AG04449 (cell line): ENCODE measurements at regions not wholly inside any gene's neighbourhood (a gene's known extent, or its start where the extent isn't known, plus 50 kb on each side); places are given as distances from the start of the nearest gene placed in this dataset.

Experiments used
- CTCF ChIA-PET: fragments of 350-600 bp; formaldehyde crosslinking; extraction: SDS; loops from one replicate; lab custom pipeline; 2021; ENCODE audit warnings: antibody characterized with exemption; lab: Yijun Ruan, JAX
- POLR2A ChIA-PET: fragments of 400-600, 350-600 bp; formaldehyde crosslinking; extraction: SDS; loops from one replicate; lab custom pipeline; 2020; ENCODE audit warnings: antibody characterized with exemption, inconsistent platforms; lab: Yijun Ruan, JAX
- DNase-seq: peaks from one replicate; pipeline ENCODE4 v3.0.0-alpha.2; 2010; ENCODE audit warnings: low read depth, low spot score
- H3K4me3 ChIP-seq: 2 replicates; pipeline ENCODE4 v1.5.1; 2011; ENCODE audit warnings: low read depth, mild to moderate bottlenecking, control low read depth, low read length
- CTCF ChIP-seq: IDR thresholded peaks from one replicate; pipeline ENCODE4 v1.5.1; 2011; ENCODE audit warnings: mild to moderate bottlenecking, moderate library complexity, low read length, control low read depth, inconsistent platforms; ENCODE audit not compliant: insufficient read depth; ENCODE audit errors: missing control alignments

- no peak for TF ChIP-seq CTCF
- CTCF ChIA-PET: no interaction called here
- POLR2A ChIA-PET: no interaction called here
- H3K4me3 ChIP-seq: no peak overlapping the region
- no peak for DNase-seq
These were observed 811.4 kb downstream of the BRD1 start for GRCh38 chr22:49015993-49016908.

GRCh38 chr22:49015459-49015858 is 812.2 kb downstream of the BRD1 start:
- ChIA-PET CTCF (no interaction called here), POLR2A (no interaction called here)
- no peak for DNase-seq
- no peak for TF ChIP-seq CTCF
- no peak overlapping the region for H3K4me3 ChIP-seq

- ChIA-PET CTCF (no interaction called here), POLR2A (no interaction called here)
- no peak for TF ChIP-seq CTCF
- DNase-seq: no peak
- H3K4me3 ChIP-seq: no peak overlapping the region
These were observed 813.2 kb downstream of the BRD1 start for GRCh38 chr22:49014227-49015201.

GRCh38 chr22:49013707-49014106 is 814.0 kb downstream of the BRD1 start:
- POLR2A ChIA-PET: no interaction called here
- no peak overlapping the region for H3K4me3 ChIP-seq
- no peak for TF ChIP-seq CTCF
- CTCF ChIA-PET: no interaction called here
- no peak for DNase-seq

- CTCF ChIA-PET: no interaction called here
- POLR2A ChIA-PET: no interaction called here
- TF ChIP-seq CTCF: no peak
- no peak for DNase-seq
- no peak overlapping the region for H3K4me3 ChIP-seq
These were observed 814.8 kb downstream of the BRD1 start for GRCh38 chr22:49012712-49013395.
